Activated CD4-positive, alpha-beta memory T cell treated with anti-CD3 and anti-CD28 coated beads for 36 hours (primary cell): ENCODE measurements at regions not wholly inside any gene's neighbourhood (a gene's known extent, or its start where the extent isn't known, plus 50 kb on each side); places are given as distances from the start of the nearest gene placed in this dataset.

Experiments
- CTCF ChIA-PET: fragments of 350-600 bp; sonication (Branson Sonifier 250); formaldehyde crosslinking; loops from one replicate; lab custom pipeline; 2021; ENCODE audit warnings: antibody characterized with exemption, inconsistent platforms; lab: Charles Lee
- POLR2A ChIA-PET: fragments of 350-600 bp; sonication (Branson Sonifier 250); formaldehyde crosslinking; loops from one replicate; lab custom pipeline; 2021; ENCODE audit warnings: antibody characterized with exemption; lab: Charles Lee
- DNase-seq: peaks from one replicate; pipeline ENCODE4 v3.0.0-alpha.2; 2020
- H3K27ac Mint-ChIP-seq: one replicate; pipeline ENCODE4 v1.8.0; 2021; ENCODE audit warnings: mixed read lengths
- H3K27me3 Mint-ChIP-seq: one replicate; pipeline ENCODE4 v1.8.0; 2021; ENCODE audit warnings: mixed read lengths
- H3K36me3 Mint-ChIP-seq: one replicate; pipeline ENCODE4 v1.8.0; 2021; ENCODE audit warnings: mixed read lengths
- H3K4me1 Mint-ChIP-seq: one replicate; pipeline ENCODE4 v1.8.0; 2021; ENCODE audit warnings: low read depth, mixed read lengths
- H3K4me3 Mint-ChIP-seq: one replicate; pipeline ENCODE4 v1.8.0; 2021; ENCODE audit warnings: mild to moderate bottlenecking, mixed read lengths
- H3K9me3 Mint-ChIP-seq: one replicate; pipeline ENCODE4 v1.8.0; 2021; ENCODE audit warnings: mixed read lengths
- intact Hi-C: fragments of 100-400 bp; cut with micrococcal nuclease; formaldehyde crosslinking; loops from one replicate; pipeline ENCODE4 v1.15.1; 2023

GRCh38 chr16:85264752-85265151, 152.5 kb upstream of the CIBAR2 start:
- H3K27me3 Mint-ChIP-seq = peaks cover 12% of the 10 kb centered on the region
- H3K4me3 Mint-ChIP-seq = no peak overlapping the region
- H3K36me3 Mint-ChIP-seq = no peaks in the 10 kb centered on the region
- intact Hi-C loops = no loop called here
- H3K4me1 Mint-ChIP-seq = no peaks in the 10 kb centered on the region
- POLR2A ChIA-PET = no interaction called here
- H3K9me3 Mint-ChIP-seq = no peaks in the 10 kb centered on the region
- CTCF ChIA-PET = interaction anchor here (0.6 to 2.9 kb wide), 3 partner anchors 9 to 12 kb away, joined by 3 to 20 read pairs (median 7); no protein-coding TSS in a partner anchor
- no peak for DNase-seq
- H3K27ac Mint-ChIP-seq = no peak overlapping the region

GRCh38 chr16:85265161-85265784, 153.0 kb upstream of the CIBAR2 start:
- no peak for DNase-seq
- no peak overlapping the region for H3K4me3 Mint-ChIP-seq
- peaks cover 11% of the 10 kb centered on the region for H3K27me3 Mint-ChIP-seq
- H3K27ac Mint-ChIP-seq = no peak overlapping the region
- POLR2A ChIA-PET = no interaction called here
- H3K9me3 Mint-ChIP-seq = no peaks in the 10 kb centered on the region
- intact Hi-C loops = no loop called here
- no peaks in the 10 kb centered on the region for H3K4me1 Mint-ChIP-seq
- CTCF ChIA-PET = interaction anchor here (0.6 to 3.8 kb wide), 4 partner anchors 10 to 12 kb away, joined by 3 to 20 read pairs (median 12); no protein-coding TSS in a partner anchor
- no peaks in the 10 kb centered on the region for H3K36me3 Mint-ChIP-seq

GRCh38 chr16:85265810-85266209, 153.5 kb upstream of the CIBAR2 start:
- Mint-ChIP-seq H3K9me3 (no peaks in the 10 kb centered on the region), H3K4me1 (no peaks in the 10 kb centered on the region), H3K27me3 (peaks cover 11% of the 10 kb centered on the region), H3K4me3 (no peak overlapping the region), H3K27ac (no peak overlapping the region), H3K36me3 (no peaks in the 10 kb centered on the region)
- ChIA-PET CTCF (interaction anchor here (3.8 kb wide), 1 partner anchor 13 kb away, joined by 16 read pairs; no protein-coding TSS in a partner anchor), POLR2A (no interaction called here)
- no peak for DNase-seq
- intact Hi-C loops = no loop called here

GRCh38 chr16:85266857-85267256, 154.6 kb upstream of the CIBAR2 start:
- H3K36me3 Mint-ChIP-seq = no peaks in the 10 kb centered on the region
- no peak overlapping the region for H3K27ac Mint-ChIP-seq
- POLR2A ChIA-PET = no interaction called here
- intact Hi-C loops = no loop called here
- H3K9me3 Mint-ChIP-seq = no peaks in the 10 kb centered on the region
- H3K27me3 Mint-ChIP-seq = peaks cover 6% of the 10 kb centered on the region
- no peaks in the 10 kb centered on the region for H3K4me1 Mint-ChIP-seq
- H3K4me3 Mint-ChIP-seq = no peak overlapping the region
- DNase-seq = no peak
- CTCF ChIA-PET = interaction anchor here (3.8 kb wide), 1 partner anchor 14 kb away, joined by 16 read pairs; no protein-coding TSS in a partner anchor

- Mint-ChIP-seq H3K4me3 (no peak overlapping the region), H3K27ac (no peak overlapping the region), H3K36me3 (no peaks in the 10 kb centered on the region), H3K9me3 (no peaks in the 10 kb centered on the region), H3K27me3 (no peaks in the 10 kb centered on the region), H3K4me1 (no peaks in the 10 kb centered on the region)
- no peak for DNase-seq
- POLR2A ChIA-PET = no interaction called here
- CTCF ChIA-PET = interaction anchor here (3.8 kb wide), 1 partner anchor 14 kb away, joined by 16 read pairs; no protein-coding TSS in a partner anchor
- intact Hi-C loops = no loop called here
Observed at GRCh38 chr16:85267414-85267945, 155.2 kb upstream of the CIBAR2 start.

- Mint-ChIP-seq H3K27ac (no peak overlapping the region), H3K27me3 (peaks cover 3% of the 10 kb centered on the region), H3K4me1 (no peaks in the 10 kb centered on the region), H3K4me3 (no peak overlapping the region), H3K36me3 (no peaks in the 10 kb centered on the region), H3K9me3 (no peaks in the 10 kb centered on the region)
- no peak for DNase-seq
- ChIA-PET CTCF (interaction anchor here (3.8 kb wide), 1 partner anchor 16 kb away, joined by 16 read pairs; no protein-coding TSS in a partner anchor), POLR2A (no interaction called here)
- intact Hi-C loops = no loop called here
Observed at GRCh38 chr16:85269165-85269564, 156.9 kb upstream of the CIBAR2 start.

- intact Hi-C loops = no loop called here
- no peak for DNase-seq
- peaks cover 3% of the 10 kb centered on the region for H3K27me3 Mint-ChIP-seq
- H3K4me1 Mint-ChIP-seq = no peaks in the 10 kb centered on the region
- H3K4me3 Mint-ChIP-seq = no peak overlapping the region
- no peaks in the 10 kb centered on the region for H3K36me3 Mint-ChIP-seq
- ChIA-PET CTCF (no interaction called here), POLR2A (no interaction called here)
- no peaks in the 10 kb centered on the region for H3K9me3 Mint-ChIP-seq
- no peak overlapping the region for H3K27ac Mint-ChIP-seq
Observed at GRCh38 chr16:85270374-85270773, 158.1 kb upstream of the CIBAR2 start.

- Mint-ChIP-seq H3K4me3 (no peak overlapping the region), H3K36me3 (no peaks in the 10 kb centered on the region), H3K27ac (no peak overlapping the region), H3K9me3 (no peaks in the 10 kb centered on the region), H3K27me3 (peaks cover 3% of the 10 kb centered on the region), H3K4me1 (no peaks in the 10 kb centered on the region)
- POLR2A ChIA-PET = no interaction called here
- intact Hi-C loops = no loop called here
- CTCF ChIA-PET = no interaction called here
- DNase-seq = no peak
Observed at GRCh38 chr16:85271198-85271597, 158.9 kb upstream of the CIBAR2 start.

- DNase-seq = no peak
- no peaks in the 10 kb centered on the region for H3K9me3 Mint-ChIP-seq
- H3K27ac Mint-ChIP-seq = no peak overlapping the region
- ChIA-PET CTCF (interaction anchor here (1.7 kb wide), 1 partner anchor 17 kb away, joined by 4 read pairs; no protein-coding TSS in a partner anchor), POLR2A (no interaction called here)
- H3K4me3 Mint-ChIP-seq = no peak overlapping the region
- intact Hi-C loops = no loop called here
- H3K27me3 Mint-ChIP-seq = peaks cover 3% of the 10 kb centered on the region
- H3K36me3 Mint-ChIP-seq = no peaks in the 10 kb centered on the region
- no peaks in the 10 kb centered on the region for H3K4me1 Mint-ChIP-seq
Observed at GRCh38 chr16:85273293-85273692, 161.0 kb upstream of the CIBAR2 start.

- Mint-ChIP-seq H3K4me3 (no peak overlapping the region), H3K27me3 (peaks cover 3% of the 10 kb centered on the region), H3K36me3 (no peaks in the 10 kb centered on the region), H3K4me1 (no peaks in the 10 kb centered on the region), H3K9me3 (no peaks in the 10 kb centered on the region), H3K27ac (no peak overlapping the region)
- CTCF ChIA-PET = interaction anchor here (0.8 to 2.6 kb wide), 10 partner anchors 9 to 304 kb away, joined by 3 to 12 read pairs (median 4); no protein-coding TSS in a partner anchor
- intact Hi-C loops = no loop called here
- POLR2A ChIA-PET = no interaction called here
- no peak for DNase-seq
Observed at GRCh38 chr16:85274501-85274900, 162.2 kb upstream of the CIBAR2 start.

GRCh38 chr16:85274924-85275323, 162.7 kb upstream of the CIBAR2 start:
- ChIA-PET CTCF (interaction anchor here (0.9 to 2.6 kb wide), 12 partner anchors 9 to 304 kb away, joined by 3 to 12 read pairs (median 4); no protein-coding TSS in a partner anchor), POLR2A (no interaction called here)
- intact Hi-C loops = no loop called here
- Mint-ChIP-seq H3K36me3 (no peaks in the 10 kb centered on the region), H3K4me3 (no peak overlapping the region), H3K9me3 (no peaks in the 10 kb centered on the region), H3K27ac (no peak overlapping the region), H3K27me3 (peaks cover 3% of the 10 kb centered on the region), H3K4me1 (no peaks in the 10 kb centered on the region)
- no peak for DNase-seq

- POLR2A ChIA-PET = no interaction called here
- Mint-ChIP-seq H3K9me3 (no peaks in the 10 kb centered on the region), H3K36me3 (no peaks in the 10 kb centered on the region), H3K27me3 (peaks cover 3% of the 10 kb centered on the region), H3K27ac (no peak overlapping the region), H3K4me1 (no peaks in the 10 kb centered on the region), H3K4me3 (no peak overlapping the region)
- DNase-seq = peak; percentile 73
- intact Hi-C loops = no loop called here
- CTCF ChIA-PET = interaction anchor here (1.0 to 2.6 kb wide), 9 partner anchors 8 to 161 kb away, joined by 3 to 12 read pairs (median 4); no protein-coding TSS in a partner anchor
Observed at GRCh38 chr16:85275533-85276249, 163.4 kb upstream of the CIBAR2 start.
